Gastrocnemius medialis (tissue), 4 donors: ENCODE measurements at regions not wholly inside any gene's neighbourhood (a gene's known extent, or its start where the extent isn't known, plus 50 kb on each side); places are given as distances from the start of the nearest gene placed in this dataset.

ENCODE experiments used
- CTCF ChIP-seq, 5 experiments: fragments of 450-650 bp in 3 of 5; fragments of 200-600 bp in 2 of 5; sonication (generic) in 2 of 5; IDR thresholded peaks in 4 of 5; conservative IDR thresholded peaks in 1 of 5; 1 replicate in 4 of 5; 2 replicates in 1 of 5; pipeline ENCODE4 v1.5.1; 2016 to 2019; ENCODE audit warnings: antibody characterized with exemption in 5 of 5, mild to moderate bottlenecking in 3 of 5, moderate library complexity in 3 of 5
- POLR2A ChIP-seq, 2 donors: fragments of 450-650 bp; IDR thresholded peaks; one replicate each; pipeline ENCODE4 v1.6.1; 2017; ENCODE audit warnings: antibody characterized with exemption in 2 of 2, mild to moderate bottlenecking in 2 of 2, moderate library complexity in 2 of 2

GRCh38 chr4:54359919-54360650 is 131.0 kb downstream of the PDGFRA start:
- TF ChIP-seq CTCF (IDR thresholded peaks at IDR 0.05 in 4 of 5, conservative IDR thresholded peaks at IDR 0.05 in 1 of 5) (no peak), POLR2A (IDR thresholded peaks at IDR 0.05) (no peak)
